WTC11 (cell line): ENCODE measurements at regions not wholly inside any gene's neighbourhood (a gene's known extent, or its start where the extent isn't known, plus 50 kb on each side); places are given as distances from the start of the nearest gene placed in this dataset.

Experiments
- ELF4 ChIP-seq: sonication (generic); formaldehyde crosslinking; IDR thresholded peaks from 2 replicates; pipeline ENCODE4 v1.8.1; 2022; ENCODE audit warnings: low read depth, mild to moderate bottlenecking, moderate library complexity, missing genetic modification reagents
- TF ChIP-seq, protein P1 (sequence below): fragments of 200-600 bp; IDR thresholded peaks from 2 replicates; pipeline ENCODE4 v1.8.0; 2022; ENCODE audit warnings: antibody characterized with exemption

DNA sequence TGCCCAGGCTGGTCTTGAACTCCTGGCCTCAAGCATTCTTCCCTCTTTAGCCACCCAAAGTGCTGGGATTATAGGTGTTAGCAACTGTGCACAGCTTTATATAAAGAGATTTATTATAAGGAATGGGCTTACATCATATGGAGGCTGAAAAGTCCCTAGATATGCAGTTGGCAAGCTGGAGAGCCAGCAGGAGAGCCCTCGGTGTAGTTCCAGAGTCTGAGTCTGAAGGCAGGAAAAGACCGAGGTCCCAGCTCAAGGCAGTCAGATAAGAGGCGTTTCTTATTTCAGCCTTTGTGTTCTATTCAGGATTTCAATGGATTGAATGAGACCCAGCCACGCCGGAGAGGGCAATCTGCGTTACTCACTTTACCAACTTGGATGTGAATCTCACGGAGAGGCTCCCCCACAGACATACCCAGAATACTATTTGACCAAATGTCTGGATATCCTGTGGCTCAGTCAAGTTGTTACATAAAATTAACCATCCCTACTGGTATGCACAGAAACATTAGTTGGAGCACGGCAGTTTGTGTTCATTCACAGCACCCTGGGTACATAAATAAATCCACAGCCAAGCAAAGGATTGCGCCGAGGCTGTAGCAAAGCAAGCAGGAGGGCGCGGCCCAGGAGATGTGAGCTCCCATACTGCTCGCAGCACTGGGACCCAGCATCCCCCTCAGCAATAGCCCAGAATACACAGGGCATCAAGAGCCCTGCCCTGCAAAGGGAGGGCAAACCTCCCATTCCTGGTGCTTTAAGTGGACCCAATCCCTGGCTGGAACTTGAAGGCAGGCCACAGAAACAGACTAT is 158.4 kb upstream of the ZNF32 start:
- TF ChIP-seq, protein P1, sequence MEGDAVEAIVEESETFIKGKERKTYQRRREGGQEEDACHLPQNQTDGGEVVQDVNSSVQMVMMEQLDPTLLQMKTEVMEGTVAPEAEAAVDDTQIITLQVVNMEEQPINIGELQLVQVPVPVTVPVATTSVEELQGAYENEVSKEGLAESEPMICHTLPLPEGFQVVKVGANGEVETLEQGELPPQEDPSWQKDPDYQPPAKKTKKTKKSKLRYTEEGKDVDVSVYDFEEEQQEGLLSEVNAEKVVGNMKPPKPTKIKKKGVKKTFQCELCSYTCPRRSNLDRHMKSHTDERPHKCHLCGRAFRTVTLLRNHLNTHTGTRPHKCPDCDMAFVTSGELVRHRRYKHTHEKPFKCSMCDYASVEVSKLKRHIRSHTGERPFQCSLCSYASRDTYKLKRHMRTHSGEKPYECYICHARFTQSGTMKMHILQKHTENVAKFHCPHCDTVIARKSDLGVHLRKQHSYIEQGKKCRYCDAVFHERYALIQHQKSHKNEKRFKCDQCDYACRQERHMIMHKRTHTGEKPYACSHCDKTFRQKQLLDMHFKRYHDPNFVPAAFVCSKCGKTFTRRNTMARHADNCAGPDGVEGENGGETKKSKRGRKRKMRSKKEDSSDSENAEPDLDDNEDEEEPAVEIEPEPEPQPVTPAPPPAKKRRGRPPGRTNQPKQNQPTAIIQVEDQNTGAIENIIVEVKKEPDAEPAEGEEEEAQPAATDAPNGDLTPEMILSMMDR, result no peak
- no peak for TF ChIP-seq ELF4 (CRISPR knock-in tag)
